GM18867 (cell line): ENCODE measurements at regions not wholly inside any gene's neighbourhood (a gene's known extent, or its start where the extent isn't known, plus 50 kb on each side); places are given as distances from the start of the nearest gene placed in this dataset.
"Not testable (repeated sequence)": the region's sequence is repeated elsewhere in the genome, so short reads cannot be mapped to it uniquely, and the experiment has no call there.

Experiments
- ATAC-seq: cut with Tn5 transposase; IDR thresholded peaks from one replicate; pipeline ENCODE4 v1.9.1; 2021; ENCODE audit warnings: mild to moderate bottlenecking, moderate library complexity; ENCODE audit not compliant: unreplicated experiment

- ATAC-seq: not testable (repeated sequence)
These were observed 784.2 kb upstream of the FBXO33 start for GRCh38 chr14:40216408-40216807.

GRCh38 chr14:40213701-40214100, 781.5 kb upstream of the FBXO33 start:
- ATAC-seq: no peak

GRCh38 chr14:40204441-40205175, 772.4 kb upstream of the FBXO33 start:
- no peak for ATAC-seq

GRCh38 chr14:40199101-40199500, 766.9 kb upstream of the FBXO33 start:
- ATAC-seq: no peak

- no peak for ATAC-seq
These were observed 765.1 kb upstream of the FBXO33 start for GRCh38 chr14:40197344-40197743.

- ATAC-seq: no peak
These were observed 755.8 kb upstream of the FBXO33 start for GRCh38 chr14:40188006-40188405.

GRCh38 chr14:40164083-40164482, 731.9 kb upstream of the FBXO33 start:
- no peak for ATAC-seq

- no peak for ATAC-seq
These were observed 707.4 kb upstream of the FBXO33 start for GRCh38 chr14:40139657-40140056.

GRCh38 chr14:40133463-40133862, 701.2 kb upstream of the FBXO33 start:
- no peak for ATAC-seq

GRCh38 chr14:40129159-40129558, 696.9 kb upstream of the FBXO33 start:
- ATAC-seq: no peak

- no peak for ATAC-seq
These were observed 691.6 kb upstream of the FBXO33 start for GRCh38 chr14:40123816-40124215.

- ATAC-seq: no peak
These were observed 690.9 kb upstream of the FBXO33 start for GRCh38 chr14:40122968-40123648.

- no peak for ATAC-seq
These were observed 687.5 kb upstream of the FBXO33 start for GRCh38 chr14:40119765-40120164.

- no peak for ATAC-seq
These were observed 687.1 kb upstream of the FBXO33 start for GRCh38 chr14:40119321-40119720.

- no peak for ATAC-seq
These were observed 683.4 kb upstream of the FBXO33 start for GRCh38 chr14:40115583-40115982.

- no peak for ATAC-seq
These were observed 681.4 kb upstream of the FBXO33 start for GRCh38 chr14:40113671-40114070.

GRCh38 chr14:40100544-40101196, 668.4 kb upstream of the FBXO33 start:
- ATAC-seq: no peak

- no peak for ATAC-seq
These were observed 667.1 kb upstream of the FBXO33 start for GRCh38 chr14:40099316-40099715.

GRCh38 chr14:40098468-40098867, 666.2 kb upstream of the FBXO33 start:
- ATAC-seq: no peak

GRCh38 chr14:40096968-40097367, 664.7 kb upstream of the FBXO33 start:
- ATAC-seq: no peak

GRCh38 chr14:40093800-40094199, 661.6 kb upstream of the FBXO33 start:
- ATAC-seq: no peak

GRCh38 chr14:40074169-40074568, 641.9 kb upstream of the FBXO33 start:
- ATAC-seq: no peak
